ENCODE measurements at regions not wholly inside any gene's neighbourhood (a gene's known extent, or its start where the extent isn't known, plus 50 kb on each side); places are given as distances from the start of the nearest gene placed in this dataset.

DNA sequence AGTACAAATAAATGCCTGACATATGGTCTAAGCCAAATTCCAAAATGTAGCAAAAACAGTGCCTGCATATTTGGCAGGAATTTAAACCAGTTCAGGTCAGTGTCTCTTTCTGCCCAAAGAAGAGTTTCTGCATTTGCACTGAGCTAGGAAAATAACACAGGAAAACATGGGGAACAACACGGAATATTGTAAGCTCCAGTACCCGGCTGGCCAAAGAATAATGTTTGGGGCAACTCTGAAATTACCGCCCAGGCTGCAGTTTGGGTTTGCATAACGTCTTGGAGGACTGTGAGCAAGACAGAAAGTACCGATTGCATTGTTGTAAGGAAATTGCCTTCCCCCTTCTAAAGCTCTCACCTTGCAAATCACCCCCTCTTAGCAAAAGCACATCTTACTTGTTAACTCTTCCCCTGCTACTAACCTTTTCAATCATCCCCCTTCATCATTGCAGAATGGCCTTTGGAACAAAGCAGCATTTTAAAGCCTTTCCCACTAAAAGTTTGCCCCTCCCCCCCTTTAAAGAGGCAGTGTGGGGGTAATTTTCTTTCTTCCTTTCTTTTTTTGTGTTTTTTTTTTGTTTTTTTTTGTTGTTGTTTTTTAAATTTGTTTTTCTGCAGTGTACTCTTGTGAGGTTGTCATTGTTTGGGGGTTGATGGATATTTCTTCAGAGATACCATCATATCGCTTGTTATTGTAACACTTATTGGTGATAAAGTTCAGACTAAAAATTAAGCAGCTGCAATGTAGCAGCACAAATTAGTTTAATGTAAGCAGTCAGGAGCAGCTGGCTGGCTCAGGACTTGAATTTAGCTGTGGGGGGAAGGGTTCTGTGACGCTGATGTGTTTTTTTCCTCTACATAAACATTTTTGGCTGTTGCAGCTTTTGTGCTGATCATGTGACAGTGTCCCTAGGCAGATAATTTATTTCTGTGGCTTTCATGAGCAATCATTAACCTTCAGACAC, 100.0 kb upstream of the CITED2 start:
- peak overlapping the region; percentile 27 for H3K27ac ChIP-seq (ENCODE audit: low read length)
- no peaks in the 10 kb centered on the region for H3K9me3 ChIP-seq (ENCODE audit: control insufficient read depth in 1 of 2, low read length in 2 of 2)
- H3K27me3 ChIP-seq (ENCODE audit: low read depth, low read length), result no peaks in the 10 kb centered on the region
- peaks cover 14 to 20% of the 10 kb centered on the region in 2 donors for H3K4me1 ChIP-seq (ENCODE audit: control insufficient read depth in 1 of 2, insufficient read depth in 2 of 2, low read length in 2 of 2)
- H3K36me3 ChIP-seq (ENCODE audit: control insufficient read depth in 1 of 2, insufficient read depth in 2 of 2, low read length in 2 of 2), result no peaks in the 10 kb centered on the region
- peak overlapping the region; percentile 47 to 50 for H3K4me3 ChIP-seq (ENCODE audit: low read depth in 1 of 2, low read length in 2 of 2)

DNA sequence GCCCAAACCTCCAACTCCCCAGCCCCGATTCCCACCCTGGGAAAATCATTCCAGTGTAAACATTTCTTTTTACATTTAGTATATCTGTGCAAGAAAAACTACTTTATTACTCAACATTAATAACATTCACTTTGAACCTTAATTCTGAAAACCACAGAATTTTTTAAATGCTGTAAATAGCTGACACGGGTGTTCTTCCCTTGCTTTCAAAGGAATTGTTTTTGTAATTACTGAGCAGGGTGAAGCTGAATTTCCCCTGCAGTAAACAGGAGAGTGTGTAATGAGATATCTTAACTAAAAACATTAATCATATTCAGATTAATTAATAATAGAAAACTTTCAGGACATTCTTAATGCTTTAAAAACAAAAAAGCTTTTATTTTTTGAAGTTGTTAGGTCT, 99.3 kb upstream of the CITED2 start:
- Histone ChIP-seq H3K9me3 (ENCODE audit: control insufficient read depth in 1 of 2, low read length in 2 of 2) (no peaks in the 10 kb centered on the region), H3K36me3 (ENCODE audit: control insufficient read depth in 1 of 2, insufficient read depth in 2 of 2, low read length in 2 of 2) (no peaks in the 10 kb centered on the region), H3K27ac (ENCODE audit: low read length) (peak overlapping the region; percentile 27), H3K27me3 (ENCODE audit: low read depth, low read length) (no peaks in the 10 kb centered on the region), H3K4me1 (ENCODE audit: control insufficient read depth in 1 of 2, insufficient read depth in 2 of 2, low read length in 2 of 2) (peaks cover 14 to 20% of the 10 kb centered on the region in 2 donors), H3K4me3 (ENCODE audit: low read depth in 1 of 2, low read length in 2 of 2) (peak overlapping the region; percentile 47 to 50)

DNA sequence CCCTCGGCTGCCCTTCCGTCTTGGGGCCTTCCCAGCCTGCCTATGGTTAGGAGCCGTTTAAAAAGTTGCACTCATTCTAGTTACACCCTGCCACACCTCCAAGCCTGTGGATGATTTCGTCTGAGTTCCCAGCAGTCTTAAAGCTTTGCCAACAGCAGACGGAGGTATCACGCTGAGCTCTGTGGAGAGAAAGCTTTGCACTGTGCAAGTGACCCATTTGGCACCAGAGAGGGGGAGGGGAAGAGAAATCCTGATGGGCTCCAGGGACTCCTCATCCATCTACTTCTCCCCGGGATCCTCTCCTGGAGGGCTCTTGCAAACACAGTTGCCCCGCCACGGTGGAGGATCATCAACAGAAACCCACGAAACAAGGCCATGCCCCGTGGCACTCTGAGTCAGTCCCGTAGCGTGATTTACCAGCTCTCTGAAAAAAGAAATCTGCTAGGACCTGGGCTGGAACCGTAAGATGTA, 98.8 kb upstream of the CITED2 start:
- no peak overlapping the region for H3K4me3 ChIP-seq (ENCODE audit: low read depth in 1 of 2, low read length in 2 of 2)
- peaks cover 14 to 20% of the 10 kb centered on the region in 2 donors for H3K4me1 ChIP-seq (ENCODE audit: control insufficient read depth in 1 of 2, insufficient read depth in 2 of 2, low read length in 2 of 2)
- H3K36me3 ChIP-seq (ENCODE audit: control insufficient read depth in 1 of 2, insufficient read depth in 2 of 2, low read length in 2 of 2), result no peaks in the 10 kb centered on the region
- no peaks in the 10 kb centered on the region for H3K9me3 ChIP-seq (ENCODE audit: control insufficient read depth in 1 of 2, low read length in 2 of 2)
- peak overlapping the region; percentile 10 for H3K27ac ChIP-seq (ENCODE audit: low read length)
- H3K27me3 ChIP-seq (ENCODE audit: low read depth, low read length), result no peaks in the 10 kb centered on the region

DNA sequence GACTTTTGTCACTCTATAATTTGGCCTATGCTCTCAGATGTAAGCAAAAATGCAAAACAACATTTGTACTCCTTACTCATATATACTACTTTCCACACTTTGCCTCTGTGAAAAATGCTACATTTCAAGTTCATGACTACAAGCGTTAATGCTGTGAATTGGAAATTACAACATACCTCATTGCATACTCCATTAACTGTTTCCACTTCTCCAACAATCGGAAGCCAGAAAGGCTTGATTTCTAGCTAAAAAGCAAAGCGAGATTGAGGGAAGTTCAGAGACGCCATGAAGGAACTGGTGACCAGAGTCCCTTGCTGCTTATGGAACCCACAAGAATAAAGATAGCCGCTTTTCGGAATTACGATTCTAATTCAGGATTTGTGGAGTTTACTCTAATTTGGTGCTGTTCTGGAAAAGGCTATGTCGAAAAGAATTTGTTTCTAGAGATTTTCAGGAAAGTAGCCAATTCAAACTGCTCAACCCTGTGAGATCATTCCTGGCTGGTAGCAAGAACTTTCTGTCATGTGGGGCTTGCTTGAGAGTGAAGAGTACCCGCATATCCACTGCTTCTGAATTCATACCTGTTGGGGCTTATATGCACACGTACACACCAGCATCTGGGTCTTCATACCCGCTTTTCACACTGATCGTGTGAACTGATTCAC, 98.0 kb upstream of the CITED2 start:
- Histone ChIP-seq H3K4me1 (ENCODE audit: control insufficient read depth in 1 of 2, insufficient read depth in 2 of 2, low read length in 2 of 2) (peaks cover 14 to 20% of the 10 kb centered on the region in 2 donors), H3K4me3 (ENCODE audit: low read depth in 1 of 2, low read length in 2 of 2) (no peak overlapping the region), H3K27me3 (ENCODE audit: low read depth, low read length) (no peaks in the 10 kb centered on the region), H3K9me3 (ENCODE audit: control insufficient read depth in 1 of 2, low read length in 2 of 2) (no peaks in the 10 kb centered on the region), H3K36me3 (ENCODE audit: control insufficient read depth in 1 of 2, insufficient read depth in 2 of 2, low read length in 2 of 2) (no peaks in the 10 kb centered on the region), H3K27ac (ENCODE audit: low read length) (no peak overlapping the region)

DNA sequence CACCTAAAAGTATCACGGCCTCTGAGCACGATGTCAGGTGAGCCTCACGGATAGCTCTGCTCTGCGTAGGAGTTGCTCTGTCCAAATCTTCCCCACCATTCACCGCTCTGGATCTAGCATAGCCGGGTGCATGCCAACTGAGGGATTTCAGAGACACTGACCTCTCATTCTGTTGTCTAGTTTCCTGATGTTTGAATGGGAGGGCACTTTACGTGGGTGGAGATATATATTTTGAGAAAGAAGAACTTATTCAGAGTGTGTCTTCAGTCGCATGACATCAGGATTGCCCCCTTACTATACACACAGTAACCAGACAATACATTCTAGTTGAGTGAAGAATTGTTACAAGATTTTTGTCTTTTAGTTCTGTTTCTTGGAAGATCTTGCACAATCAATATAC, 96.5 kb upstream of the CITED2 start:
- Histone ChIP-seq H3K4me1 (ENCODE audit: control insufficient read depth in 1 of 2, insufficient read depth in 2 of 2, low read length in 2 of 2) (peaks cover 14 to 20% of the 10 kb centered on the region in 2 donors), H3K9me3 (ENCODE audit: control insufficient read depth in 1 of 2, low read length in 2 of 2) (no peaks in the 10 kb centered on the region), H3K36me3 (ENCODE audit: control insufficient read depth in 1 of 2, insufficient read depth in 2 of 2, low read length in 2 of 2) (no peaks in the 10 kb centered on the region), H3K27ac (ENCODE audit: low read length) (no peak overlapping the region), H3K27me3 (ENCODE audit: low read depth, low read length) (no peaks in the 10 kb centered on the region), H3K4me3 (ENCODE audit: low read depth in 1 of 2, low read length in 2 of 2) (no peak overlapping the region)

DNA sequence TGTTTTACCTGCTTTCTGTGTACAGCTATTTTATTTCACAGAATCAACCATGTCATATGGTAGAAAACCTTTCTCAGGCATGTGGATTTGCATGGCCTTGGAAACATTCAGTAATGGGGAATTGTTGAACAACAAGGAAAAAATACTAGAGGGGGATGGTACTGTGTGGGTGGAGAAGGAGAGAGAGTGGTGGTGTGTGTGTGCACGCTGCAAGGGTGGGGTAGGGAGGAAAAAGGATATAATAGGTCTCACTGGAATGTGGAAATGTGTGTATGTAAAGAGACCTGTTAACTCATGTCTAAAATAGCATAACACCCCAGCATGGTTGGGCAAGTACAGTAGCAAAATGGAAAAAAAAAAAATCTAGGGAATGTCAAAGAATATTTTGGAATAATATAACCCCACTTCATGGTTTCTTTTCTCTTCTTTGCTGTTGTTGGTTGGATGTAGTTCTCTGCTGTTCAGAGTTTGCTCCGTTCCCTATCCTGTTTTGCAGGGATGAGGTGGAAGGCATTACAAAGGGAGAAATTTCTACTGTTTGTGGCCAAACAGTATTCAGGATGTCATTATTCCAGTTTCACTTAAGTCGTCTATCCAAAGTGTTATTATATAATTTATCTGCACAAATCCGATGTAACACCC, 93.9 kb upstream of the CITED2 start:
- Histone ChIP-seq H3K36me3 (ENCODE audit: control insufficient read depth in 1 of 2, insufficient read depth in 2 of 2, low read length in 2 of 2) (no peaks in the 10 kb centered on the region), H3K4me1 (ENCODE audit: control insufficient read depth in 1 of 2, insufficient read depth in 2 of 2, low read length in 2 of 2) (peaks cover 0 to 3% of the 10 kb centered on the region in 2 donors), H3K27me3 (ENCODE audit: low read depth, low read length) (no peaks in the 10 kb centered on the region), H3K27ac (ENCODE audit: low read length) (no peak overlapping the region), H3K9me3 (ENCODE audit: control insufficient read depth in 1 of 2, low read length in 2 of 2) (no peaks in the 10 kb centered on the region), H3K4me3 (ENCODE audit: low read depth in 1 of 2, low read length in 2 of 2) (no peak overlapping the region)

DNA sequence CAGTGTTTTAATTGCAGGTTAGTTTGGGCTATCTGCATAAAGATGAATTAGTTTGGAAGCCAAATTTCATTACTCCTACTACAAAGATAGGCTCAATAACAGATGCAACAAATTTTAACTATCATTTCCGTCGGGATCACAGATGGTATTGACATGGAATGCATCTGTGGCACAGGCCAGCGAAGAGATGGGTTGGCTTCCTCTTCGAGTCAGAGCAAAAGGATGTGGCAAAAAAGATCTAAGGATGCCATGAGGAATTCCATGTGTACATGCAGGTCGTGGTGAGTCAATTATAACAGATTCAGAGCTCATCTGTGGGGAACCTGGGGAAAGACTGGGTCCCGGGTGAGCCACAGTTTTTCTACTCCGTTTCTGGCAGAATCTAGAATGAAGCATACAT, 83.0 kb upstream of the CITED2 start:
- Histone ChIP-seq H3K4me3 (ENCODE audit: low read depth in 1 of 2, low read length in 2 of 2) (no peak overlapping the region), H3K27ac (ENCODE audit: low read length) (no peak overlapping the region), H3K9me3 (ENCODE audit: control insufficient read depth in 1 of 2, low read length in 2 of 2) (no peaks in the 10 kb centered on the region), H3K36me3 (ENCODE audit: control insufficient read depth in 1 of 2, insufficient read depth in 2 of 2, low read length in 2 of 2) (no peaks in the 10 kb centered on the region), H3K27me3 (ENCODE audit: low read depth, low read length) (no peaks in the 10 kb centered on the region), H3K4me1 (ENCODE audit: control insufficient read depth in 1 of 2, insufficient read depth in 2 of 2, low read length in 2 of 2) (no peaks in the 10 kb centered on the region)

DNA sequence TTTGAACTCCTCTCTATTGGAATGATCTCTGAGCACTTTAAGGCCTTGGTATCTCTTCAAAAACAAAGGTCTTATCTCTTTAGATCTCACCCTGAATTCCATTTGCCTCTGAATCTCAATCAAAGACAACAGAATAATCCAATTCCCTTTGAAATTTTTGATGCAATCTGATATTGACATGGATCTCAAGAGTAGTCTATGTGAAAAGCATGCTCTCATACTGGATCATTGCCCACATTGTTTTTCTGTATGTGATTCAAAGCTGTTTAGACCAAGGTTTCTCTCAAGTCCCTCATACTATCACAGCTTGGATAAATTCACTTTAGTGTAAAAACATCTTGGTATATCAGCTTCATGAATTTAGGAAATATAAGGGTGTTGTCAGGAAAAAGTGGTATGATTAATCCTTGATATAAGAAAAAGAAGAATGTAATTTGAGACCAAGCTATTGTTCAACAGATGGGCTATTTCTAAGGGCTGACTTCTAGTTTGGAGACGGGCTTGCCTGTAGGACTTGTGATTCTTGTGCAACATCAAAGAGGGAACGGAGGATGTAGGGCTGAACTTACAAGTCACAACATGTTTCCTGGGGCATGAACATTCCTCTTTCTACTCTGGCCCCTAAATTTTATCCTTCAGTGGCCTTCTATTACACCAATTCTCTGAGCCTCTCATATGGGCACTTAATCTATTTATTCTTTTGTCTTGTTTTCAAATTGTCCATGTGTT, 77.9 kb upstream of the CITED2 start:
- H3K27ac ChIP-seq (ENCODE audit: low read length), result no peak overlapping the region
- no peaks in the 10 kb centered on the region for H3K4me1 ChIP-seq (ENCODE audit: control insufficient read depth in 1 of 2, insufficient read depth in 2 of 2, low read length in 2 of 2)
- no peak overlapping the region for H3K4me3 ChIP-seq (ENCODE audit: low read depth in 1 of 2, low read length in 2 of 2)
- no peaks in the 10 kb centered on the region for H3K36me3 ChIP-seq (ENCODE audit: control insufficient read depth in 1 of 2, insufficient read depth in 2 of 2, low read length in 2 of 2)
- no peaks in the 10 kb centered on the region for H3K27me3 ChIP-seq (ENCODE audit: low read depth, low read length)
- H3K9me3 ChIP-seq (ENCODE audit: control insufficient read depth in 1 of 2, low read length in 2 of 2), result no peaks in the 10 kb centered on the region

DNA sequence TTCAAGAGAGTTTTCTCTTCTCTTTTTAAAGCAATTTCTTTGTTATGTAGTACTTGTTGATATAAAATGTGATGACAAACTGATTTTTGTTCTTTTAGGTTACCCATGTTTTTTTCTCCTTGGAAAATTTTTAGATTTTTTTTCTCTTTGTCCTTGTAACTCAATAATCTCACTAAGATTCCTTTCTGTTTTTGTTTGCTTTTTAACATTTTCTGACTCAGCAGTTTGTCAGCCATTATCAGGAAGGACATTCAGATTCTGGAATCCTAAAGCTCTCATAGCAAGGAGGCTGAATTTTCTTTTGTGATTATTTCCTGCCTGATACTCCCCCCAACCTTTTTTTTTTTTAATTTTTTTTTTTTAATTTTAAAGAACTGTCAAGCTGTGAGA, 75.2 kb upstream of the CITED2 start:
- Histone ChIP-seq H3K4me3 (ENCODE audit: low read depth in 1 of 2, low read length in 2 of 2) (no peak overlapping the region), H3K36me3 (ENCODE audit: control insufficient read depth in 1 of 2, insufficient read depth in 2 of 2, low read length in 2 of 2) (no peaks in the 10 kb centered on the region), H3K27me3 (ENCODE audit: low read depth, low read length) (no peaks in the 10 kb centered on the region), H3K4me1 (ENCODE audit: control insufficient read depth in 1 of 2, insufficient read depth in 2 of 2, low read length in 2 of 2) (no peaks in the 10 kb centered on the region), H3K27ac (ENCODE audit: low read length) (no peak overlapping the region), H3K9me3 (ENCODE audit: control insufficient read depth in 1 of 2, low read length in 2 of 2) (no peaks in the 10 kb centered on the region)

DNA sequence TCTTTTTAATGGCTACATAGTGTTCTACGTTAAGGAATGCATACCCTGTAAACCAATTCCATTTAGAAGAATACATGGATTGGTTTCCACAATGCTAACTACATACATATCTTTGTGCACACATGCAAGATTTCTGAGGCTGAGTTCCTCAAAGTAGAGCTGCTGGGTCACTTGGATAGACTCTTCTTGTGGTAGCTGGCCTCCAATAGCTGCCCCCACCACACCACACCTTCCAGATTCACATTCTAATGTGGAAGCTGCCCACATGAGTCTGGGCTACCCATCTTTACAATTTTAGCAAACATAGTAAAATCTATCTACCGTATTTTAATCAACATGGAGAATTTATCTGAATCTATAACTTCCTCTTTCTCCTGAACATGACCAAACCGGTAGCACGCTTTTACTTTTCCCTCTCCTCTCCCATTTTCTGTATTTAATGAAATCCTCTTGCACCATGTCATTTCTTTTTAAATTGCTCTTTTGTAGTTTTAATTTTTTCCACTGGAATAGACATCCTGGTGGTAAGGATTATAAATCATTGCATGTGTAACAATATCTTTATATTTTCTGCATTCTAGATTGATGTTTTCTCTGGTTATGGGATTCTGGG, 74.7 kb upstream of the CITED2 start:
- Histone ChIP-seq H3K4me3 (ENCODE audit: low read depth in 1 of 2, low read length in 2 of 2) (no peak overlapping the region), H3K27ac (ENCODE audit: low read length) (no peak overlapping the region), H3K4me1 (ENCODE audit: control insufficient read depth in 1 of 2, insufficient read depth in 2 of 2, low read length in 2 of 2) (no peaks in the 10 kb centered on the region), H3K36me3 (ENCODE audit: control insufficient read depth in 1 of 2, insufficient read depth in 2 of 2, low read length in 2 of 2) (no peaks in the 10 kb centered on the region), H3K27me3 (ENCODE audit: low read depth, low read length) (no peaks in the 10 kb centered on the region), H3K9me3 (ENCODE audit: control insufficient read depth in 1 of 2, low read length in 2 of 2) (no peaks in the 10 kb centered on the region)
